ENCODE measurements at regions not wholly inside any gene's neighbourhood (a gene's known extent, or its start where the extent isn't known, plus 50 kb on each side); places are given as distances from the start of the nearest gene placed in this dataset.

GRCh38 chr14:25520821-25521220 is 470.9 kb upstream of the STXBP6 start:
- Mint-ChIP-seq H3K9me3 (peaks cover under 1% of the 10 kb centered on the region), H3K27me3 (no peaks in the 10 kb centered on the region), H3K36me3 (ENCODE audit: low read depth) (no peaks in the 10 kb centered on the region), H3K4me3 (no peak overlapping the region), H3K4me1 (no peaks in the 10 kb centered on the region), H3K27ac (no peak overlapping the region)
- no peak for DNase-seq
- intact Hi-C loops (cut with micrococcal nuclease): no loop called here

GRCh38 chr14:25518364-25518763 is 468.4 kb upstream of the STXBP6 start:
- Mint-ChIP-seq H3K27me3 (no peaks in the 10 kb centered on the region), H3K4me1 (no peaks in the 10 kb centered on the region), H3K27ac (no peak overlapping the region), H3K4me3 (no peak overlapping the region), H3K9me3 (peaks cover 5% of the 10 kb centered on the region), H3K36me3 (ENCODE audit: low read depth) (no peaks in the 10 kb centered on the region)
- no peak for DNase-seq
- intact Hi-C loops (cut with micrococcal nuclease): no loop called here

- no peaks in the 10 kb centered on the region for H3K36me3 Mint-ChIP-seq (ENCODE audit: low read depth)
- no peak for DNase-seq
- intact Hi-C loops (cut with micrococcal nuclease): no loop called here
- no peaks in the 10 kb centered on the region for H3K4me1 Mint-ChIP-seq
- no peak overlapping the region for H3K27ac Mint-ChIP-seq
- H3K27me3 Mint-ChIP-seq: no peaks in the 10 kb centered on the region
- no peak overlapping the region for H3K4me3 Mint-ChIP-seq
- peaks cover 5% of the 10 kb centered on the region for H3K9me3 Mint-ChIP-seq
Observed at GRCh38 chr14:25516838-25517237, 466.9 kb upstream of the STXBP6 start.

- no peaks in the 10 kb centered on the region for H3K9me3 Mint-ChIP-seq
- no peaks in the 10 kb centered on the region for H3K36me3 Mint-ChIP-seq (ENCODE audit: low read depth)
- H3K27ac Mint-ChIP-seq: no peak overlapping the region
- no peak for DNase-seq
- H3K4me3 Mint-ChIP-seq: no peak overlapping the region
- intact Hi-C loops (cut with micrococcal nuclease): no loop called here
- H3K4me1 Mint-ChIP-seq: no peaks in the 10 kb centered on the region
- H3K27me3 Mint-ChIP-seq: no peaks in the 10 kb centered on the region
Observed at GRCh38 chr14:25508845-25509244, 458.9 kb upstream of the STXBP6 start.

- Mint-ChIP-seq H3K4me3 (no peak overlapping the region), H3K4me1 (no peaks in the 10 kb centered on the region), H3K27me3 (no peaks in the 10 kb centered on the region), H3K27ac (no peak overlapping the region), H3K9me3 (no peaks in the 10 kb centered on the region), H3K36me3 (ENCODE audit: low read depth) (no peaks in the 10 kb centered on the region)
- no peak for DNase-seq
- intact Hi-C loops (cut with micrococcal nuclease): no loop called here
Observed at GRCh38 chr14:25501749-25502148, 451.8 kb upstream of the STXBP6 start.

- intact Hi-C loops (cut with micrococcal nuclease): no loop called here
- Mint-ChIP-seq H3K9me3 (no peaks in the 10 kb centered on the region), H3K4me3 (no peak overlapping the region), H3K36me3 (ENCODE audit: low read depth) (no peaks in the 10 kb centered on the region), H3K4me1 (no peaks in the 10 kb centered on the region), H3K27ac (no peak overlapping the region), H3K27me3 (no peaks in the 10 kb centered on the region)
- no peak for DNase-seq
Observed at GRCh38 chr14:25488961-25489360, 439.0 kb upstream of the STXBP6 start.

GRCh38 chr14:25485381-25485780 is 435.4 kb upstream of the STXBP6 start:
- H3K9me3 Mint-ChIP-seq: no peaks in the 10 kb centered on the region
- no peaks in the 10 kb centered on the region for H3K36me3 Mint-ChIP-seq (ENCODE audit: low read depth)
- no peaks in the 10 kb centered on the region for H3K4me1 Mint-ChIP-seq
- H3K27ac Mint-ChIP-seq: no peak overlapping the region
- DNase-seq: no peak
- no peaks in the 10 kb centered on the region for H3K27me3 Mint-ChIP-seq
- intact Hi-C loops (cut with micrococcal nuclease): no loop called here
- H3K4me3 Mint-ChIP-seq: no peak overlapping the region

GRCh38 chr14:25484906-25485305 is 435.0 kb upstream of the STXBP6 start:
- Mint-ChIP-seq H3K36me3 (ENCODE audit: low read depth) (no peaks in the 10 kb centered on the region), H3K27ac (no peak overlapping the region)
- intact Hi-C loops (cut with micrococcal nuclease): no loop called here

GRCh38 chr14:25484235-25484634 is 434.3 kb upstream of the STXBP6 start:
- DNase-seq: no peak
- Mint-ChIP-seq H3K9me3 (no peaks in the 10 kb centered on the region), H3K27me3 (no peaks in the 10 kb centered on the region), H3K36me3 (ENCODE audit: low read depth) (no peaks in the 10 kb centered on the region), H3K4me1 (no peaks in the 10 kb centered on the region), H3K4me3 (no peak overlapping the region), H3K27ac (no peak overlapping the region)
- intact Hi-C loops (cut with micrococcal nuclease): no loop called here

More at GRCh38 chr14:25484906-25485305, 435.0 kb upstream of the STXBP6 start:
- H3K4me1 Mint-ChIP-seq: no peaks in the 10 kb centered on the region
- no peak for DNase-seq
- H3K27me3 Mint-ChIP-seq: no peaks in the 10 kb centered on the region
- no peak overlapping the region for H3K4me3 Mint-ChIP-seq
- H3K9me3 Mint-ChIP-seq: no peaks in the 10 kb centered on the region

GRCh38 chr14:25477316-25478098 is 427.6 kb upstream of the STXBP6 start:
- no peak for DNase-seq
- no peaks in the 10 kb centered on the region for H3K27me3 Mint-ChIP-seq
- H3K27ac Mint-ChIP-seq: no peak overlapping the region
- H3K36me3 Mint-ChIP-seq (ENCODE audit: low read depth): no peaks in the 10 kb centered on the region
- H3K4me1 Mint-ChIP-seq: no peaks in the 10 kb centered on the region
- intact Hi-C loops (cut with micrococcal nuclease): no loop called here
- no peaks in the 10 kb centered on the region for H3K9me3 Mint-ChIP-seq
- H3K4me3 Mint-ChIP-seq: no peak overlapping the region

- Mint-ChIP-seq H3K4me3 (no peak overlapping the region), H3K36me3 (ENCODE audit: low read depth) (no peaks in the 10 kb centered on the region), H3K9me3 (no peaks in the 10 kb centered on the region), H3K4me1 (no peaks in the 10 kb centered on the region), H3K27ac (no peak overlapping the region), H3K27me3 (no peaks in the 10 kb centered on the region)
- intact Hi-C loops (cut with micrococcal nuclease): no loop called here
- no peak for DNase-seq
Observed at GRCh38 chr14:25472700-25473099, 422.8 kb upstream of the STXBP6 start.

- H3K4me1 Mint-ChIP-seq: no peaks in the 10 kb centered on the region
- intact Hi-C loops (cut with micrococcal nuclease): no loop called here
- no peaks in the 10 kb centered on the region for H3K27me3 Mint-ChIP-seq
- H3K27ac Mint-ChIP-seq: no peak overlapping the region
- H3K36me3 Mint-ChIP-seq (ENCODE audit: low read depth): no peaks in the 10 kb centered on the region
- no peak overlapping the region for H3K4me3 Mint-ChIP-seq
- DNase-seq: no peak
- H3K9me3 Mint-ChIP-seq: no peaks in the 10 kb centered on the region
Observed at GRCh38 chr14:25464772-25465171, 414.8 kb upstream of the STXBP6 start.

GRCh38 chr14:25464078-25464477 is 414.1 kb upstream of the STXBP6 start:
- no peak for DNase-seq
- intact Hi-C loops (cut with micrococcal nuclease): no loop called here
- H3K4me1 Mint-ChIP-seq: no peaks in the 10 kb centered on the region
- H3K27ac Mint-ChIP-seq: no peak overlapping the region
- H3K4me3 Mint-ChIP-seq: no peak overlapping the region
- H3K27me3 Mint-ChIP-seq: no peaks in the 10 kb centered on the region
- H3K9me3 Mint-ChIP-seq: no peaks in the 10 kb centered on the region
- H3K36me3 Mint-ChIP-seq (ENCODE audit: low read depth): no peaks in the 10 kb centered on the region

GRCh38 chr14:25463480-25463879 is 413.5 kb upstream of the STXBP6 start:
- DNase-seq: no peak
- Mint-ChIP-seq H3K4me1 (no peaks in the 10 kb centered on the region), H3K27ac (no peak overlapping the region), H3K27me3 (no peaks in the 10 kb centered on the region), H3K4me3 (no peak overlapping the region), H3K9me3 (no peaks in the 10 kb centered on the region), H3K36me3 (ENCODE audit: low read depth) (no peaks in the 10 kb centered on the region)
- intact Hi-C loops (cut with micrococcal nuclease): no loop called here

- H3K27me3 Mint-ChIP-seq: no peaks in the 10 kb centered on the region
- H3K9me3 Mint-ChIP-seq: no peaks in the 10 kb centered on the region
- H3K4me1 Mint-ChIP-seq: no peaks in the 10 kb centered on the region
- no peak overlapping the region for H3K27ac Mint-ChIP-seq
- H3K36me3 Mint-ChIP-seq (ENCODE audit: low read depth): no peaks in the 10 kb centered on the region
- H3K4me3 Mint-ChIP-seq: no peak overlapping the region
- intact Hi-C loops (cut with micrococcal nuclease): no loop called here
- no peak for DNase-seq
Observed at GRCh38 chr14:25461780-25462179, 411.8 kb upstream of the STXBP6 start.
